Medulla oblongata (tissue), 1 donor: ENCODE measurements at regions not wholly inside any gene's neighbourhood (a gene's known extent, or its start where the extent isn't known, plus 50 kb on each side); places are given as distances from the start of the nearest gene placed in this dataset.
A peak's percentile ranks its signal among the peaks of the same experiment; 100 is the strongest.

ENCODE experiments used
- DNase-seq: peaks from one replicate; pipeline ENCODE4 v3.0.0-alpha.2; 2015; ENCODE audit errors: extremely low spot score

- no peak for DNase-seq
Observed at GRCh38 chr2:105652014-105652796, 92.5 kb upstream of the NCK2 start.

GRCh38 chr2:105649534-105649933 lies 95.2 kb upstream of the NCK2 start:
- DNase-seq, result no peak

GRCh38 chr2:105647731-105648130 lies 97.0 kb upstream of the NCK2 start:
- no peak for DNase-seq

- DNase-seq, result no peak
Observed at GRCh38 chr2:105646774-105647076, 98.0 kb upstream of the NCK2 start.

GRCh38 chr2:105645938-105646773 lies 98.6 kb upstream of the NCK2 start:
- DNase-seq, result no peak

- DNase-seq, result no peak
Observed at GRCh38 chr2:105645031-105645937, 99.4 kb upstream of the NCK2 start.

- peak; percentile 25 for DNase-seq
Observed at GRCh38 chr2:105644174-105644980, 100.3 kb upstream of the NCK2 start.

GRCh38 chr2:105643405-105644173 lies 101.1 kb upstream of the NCK2 start:
- DNase-seq, result peak; percentile 47

- peak; percentile 93 for DNase-seq
Observed at GRCh38 chr2:105641389-105641811, 103.3 kb upstream of the NCK2 start.

GRCh38 chr2:105640246-105640645 lies 104.5 kb upstream of the NCK2 start:
- no peak for DNase-seq

GRCh38 chr2:105636109-105636740 lies 108.5 kb upstream of the NCK2 start:
- DNase-seq, result no peak

- no peak for DNase-seq
Observed at GRCh38 chr2:105635564-105635963, 109.1 kb upstream of the NCK2 start.

- no peak for DNase-seq
Observed at GRCh38 chr2:105634198-105634597, 110.5 kb upstream of the NCK2 start.

- no peak for DNase-seq
Observed at GRCh38 chr2:105631922-105632321, 112.8 kb upstream of the NCK2 start.

- DNase-seq, result no peak
Observed at GRCh38 chr2:105631011-105631410, 113.7 kb upstream of the NCK2 start.

GRCh38 chr2:105629634-105630033 lies 115.1 kb upstream of the NCK2 start:
- no peak for DNase-seq

GRCh38 chr2:105627534-105627933 lies 117.2 kb upstream of the NCK2 start:
- peak; percentile 40 for DNase-seq

GRCh38 chr2:105626966-105627340 lies 117.8 kb upstream of the NCK2 start:
- no peak for DNase-seq

- no peak for DNase-seq
Observed at GRCh38 chr2:105626212-105626965, 118.3 kb upstream of the NCK2 start.
